D341Med (cell line): ENCODE measurements at regions not wholly inside any gene's neighbourhood (a gene's known extent, or its start where the extent isn't known, plus 50 kb on each side); places are given as distances from the start of the nearest gene placed in this dataset.

Source experiments
- DNase-seq: peaks from one replicate; pipeline ENCODE4 v3.0.0; 2012; ENCODE audit warnings: low spot score

GRCh38 chr2:22238967-22239366 lies 1115.2 kb downstream of the TDRD15 start:
- DNase-seq = no peak

DNA sequence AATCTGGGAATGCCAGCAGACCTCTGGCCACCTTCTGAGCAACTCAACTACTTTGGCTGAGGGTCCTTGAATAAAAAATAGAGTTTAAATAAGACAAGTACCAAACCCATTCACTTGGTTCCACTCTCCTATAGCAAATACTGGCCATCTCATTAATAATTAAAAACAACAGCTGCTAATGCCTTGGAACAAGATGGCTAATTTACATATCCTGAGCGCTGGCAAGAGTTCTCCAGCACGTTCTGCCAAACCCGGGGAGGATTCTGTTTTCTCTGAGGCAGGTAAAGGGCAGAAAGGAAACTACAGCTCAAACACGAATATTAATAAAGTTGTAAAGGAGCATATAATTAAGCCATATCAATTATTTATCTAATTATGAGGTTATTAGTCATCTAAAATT lies 1123.7 kb downstream of the TDRD15 start:
- no peak for DNase-seq

- no peak for DNase-seq
Measured at GRCh38 chr2:22248851-22249250, 1125.1 kb downstream of the TDRD15 start.

DNA sequence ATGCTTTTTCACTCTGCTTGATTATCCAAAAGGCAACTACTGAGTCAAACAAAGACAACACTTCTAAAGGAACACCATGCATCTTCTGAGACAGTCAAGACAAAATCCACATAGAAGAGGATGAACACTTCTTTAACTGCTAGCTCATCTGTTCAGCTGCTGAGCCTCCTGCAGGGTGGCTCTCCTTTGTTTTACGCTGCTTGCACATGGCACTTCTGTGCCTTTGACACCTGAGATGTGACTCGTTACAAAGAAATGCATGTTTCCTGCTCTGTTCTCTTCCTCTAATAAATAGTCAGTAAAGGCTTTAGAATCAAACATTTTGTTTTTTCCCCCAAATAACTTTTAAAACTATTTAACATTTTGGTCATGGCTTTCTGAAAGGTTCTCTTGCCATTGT lies 1129.4 kb downstream of the TDRD15 start:
- no peak for DNase-seq

DNA sequence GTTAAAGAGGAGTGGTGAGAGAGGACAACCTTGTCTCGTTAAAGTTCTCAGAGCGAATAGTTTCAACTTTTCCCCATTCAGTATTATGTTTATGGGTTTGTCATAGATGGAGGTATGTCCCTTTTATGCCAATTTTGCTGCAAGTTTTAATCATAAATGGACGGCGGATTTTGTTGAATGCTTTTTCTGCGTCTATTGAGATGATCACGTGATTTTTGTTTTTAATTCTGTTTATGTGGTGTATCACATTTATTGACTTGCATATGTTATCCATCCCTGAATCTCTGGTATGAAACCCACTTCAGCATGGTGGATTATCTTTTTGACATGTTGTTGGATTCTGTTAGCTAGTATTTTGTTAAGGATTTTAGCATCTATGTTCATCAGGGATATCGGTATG lies 1123.8 kb upstream of the KLHL29 start:
- no peak for DNase-seq

DNA sequence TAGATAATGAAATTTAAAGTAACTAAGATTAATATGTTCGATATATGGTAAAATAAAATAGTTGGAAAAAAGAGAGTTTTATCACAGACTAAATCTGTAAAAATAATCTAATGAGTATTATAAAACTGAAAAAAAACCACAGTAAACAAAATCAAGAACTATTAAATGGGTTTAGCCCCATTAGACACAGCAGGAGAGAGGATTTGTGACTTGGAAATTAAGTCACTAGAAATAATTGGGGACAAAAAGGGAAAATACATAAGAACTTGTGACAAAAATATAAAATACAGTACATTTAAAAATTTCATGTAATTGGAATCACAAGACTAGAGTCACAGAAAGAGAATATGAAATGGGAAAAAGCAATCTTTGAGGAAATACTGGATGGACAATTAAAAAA lies 1114.6 kb upstream of the KLHL29 start:
- no peak for DNase-seq

GRCh38 chr2:22273853-22274252 lies 1111.1 kb upstream of the KLHL29 start:
- no peak for DNase-seq

DNA sequence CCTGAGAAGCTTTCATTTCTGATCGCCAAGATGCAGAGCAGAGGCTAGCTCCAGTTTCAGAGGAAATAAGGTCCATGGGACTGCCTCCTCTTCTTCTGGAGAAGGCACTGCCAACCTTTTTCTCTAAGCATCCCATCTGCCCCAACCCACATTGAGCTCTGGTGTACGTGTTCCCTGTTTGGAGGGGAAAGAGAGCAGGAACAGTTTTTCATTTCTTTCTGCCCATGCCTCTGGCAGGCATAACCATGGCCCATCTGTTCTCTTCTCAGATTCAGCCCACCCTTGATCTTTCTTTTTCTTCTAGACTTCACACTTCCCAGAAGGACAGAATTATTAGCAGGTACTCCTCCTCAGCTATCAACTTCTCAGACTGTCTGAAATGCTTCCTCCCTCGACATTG lies 1110.3 kb upstream of the KLHL29 start:
- no peak for DNase-seq

- no peak for DNase-seq
Measured at GRCh38 chr2:22276696-22277095, 1108.3 kb upstream of the KLHL29 start.

GRCh38 chr2:22279541-22279940 lies 1105.4 kb upstream of the KLHL29 start:
- DNase-seq = no peak

DNA sequence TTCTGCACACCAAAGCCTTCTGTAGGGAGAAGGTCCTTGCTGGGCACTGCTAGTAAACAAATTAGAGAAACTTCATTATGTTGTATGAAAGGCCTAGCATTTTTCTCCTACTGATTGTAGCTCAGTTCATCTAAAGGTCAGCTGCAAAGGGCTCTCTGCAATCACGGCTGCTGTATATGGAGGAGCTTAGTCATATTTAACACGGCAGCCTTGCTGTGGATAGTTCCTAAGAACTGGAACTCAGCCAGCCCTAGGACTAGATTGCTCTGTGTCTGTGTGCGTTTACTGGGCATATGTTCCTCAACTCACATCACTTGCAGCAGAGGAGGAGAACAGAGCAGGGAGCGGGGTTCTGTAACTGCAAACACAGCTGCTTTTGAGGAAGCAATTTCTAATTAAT lies 1103.9 kb upstream of the KLHL29 start:
- no peak for DNase-seq

GRCh38 chr2:22282220-22282619 lies 1102.8 kb upstream of the KLHL29 start:
- no peak for DNase-seq

GRCh38 chr2:22282916-22283315 lies 1102.1 kb upstream of the KLHL29 start:
- DNase-seq = no peak

- no peak for DNase-seq
Measured at GRCh38 chr2:22283436-22283835, 1101.5 kb upstream of the KLHL29 start.

- DNase-seq = no peak
Measured at GRCh38 chr2:22290302-22290701, 1094.7 kb upstream of the KLHL29 start.

GRCh38 chr2:22290909-22291473 lies 1094.0 kb upstream of the KLHL29 start:
- DNase-seq = no peak

DNA sequence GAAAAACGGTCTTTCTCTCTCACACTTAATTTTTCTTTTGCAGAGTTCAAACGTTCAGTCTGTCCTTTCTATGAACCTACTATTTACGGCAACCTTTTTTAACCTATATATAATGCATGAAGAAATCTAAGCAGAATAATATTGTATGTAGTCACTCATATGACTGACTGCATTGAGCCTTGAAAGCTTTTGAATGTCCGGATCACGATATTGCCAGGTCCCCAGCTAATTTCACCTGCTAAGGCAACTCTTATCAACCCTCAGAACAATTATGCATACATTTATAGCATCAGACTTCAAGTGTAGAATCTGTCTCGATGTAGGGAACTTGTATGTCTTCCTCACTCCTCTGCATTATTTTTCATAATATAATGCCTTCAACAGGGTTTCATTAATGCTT lies 1083.8 kb upstream of the KLHL29 start:
- no peak for DNase-seq

GRCh38 chr2:22326250-22326649 lies 1058.7 kb upstream of the KLHL29 start:
- no peak for DNase-seq

DNA sequence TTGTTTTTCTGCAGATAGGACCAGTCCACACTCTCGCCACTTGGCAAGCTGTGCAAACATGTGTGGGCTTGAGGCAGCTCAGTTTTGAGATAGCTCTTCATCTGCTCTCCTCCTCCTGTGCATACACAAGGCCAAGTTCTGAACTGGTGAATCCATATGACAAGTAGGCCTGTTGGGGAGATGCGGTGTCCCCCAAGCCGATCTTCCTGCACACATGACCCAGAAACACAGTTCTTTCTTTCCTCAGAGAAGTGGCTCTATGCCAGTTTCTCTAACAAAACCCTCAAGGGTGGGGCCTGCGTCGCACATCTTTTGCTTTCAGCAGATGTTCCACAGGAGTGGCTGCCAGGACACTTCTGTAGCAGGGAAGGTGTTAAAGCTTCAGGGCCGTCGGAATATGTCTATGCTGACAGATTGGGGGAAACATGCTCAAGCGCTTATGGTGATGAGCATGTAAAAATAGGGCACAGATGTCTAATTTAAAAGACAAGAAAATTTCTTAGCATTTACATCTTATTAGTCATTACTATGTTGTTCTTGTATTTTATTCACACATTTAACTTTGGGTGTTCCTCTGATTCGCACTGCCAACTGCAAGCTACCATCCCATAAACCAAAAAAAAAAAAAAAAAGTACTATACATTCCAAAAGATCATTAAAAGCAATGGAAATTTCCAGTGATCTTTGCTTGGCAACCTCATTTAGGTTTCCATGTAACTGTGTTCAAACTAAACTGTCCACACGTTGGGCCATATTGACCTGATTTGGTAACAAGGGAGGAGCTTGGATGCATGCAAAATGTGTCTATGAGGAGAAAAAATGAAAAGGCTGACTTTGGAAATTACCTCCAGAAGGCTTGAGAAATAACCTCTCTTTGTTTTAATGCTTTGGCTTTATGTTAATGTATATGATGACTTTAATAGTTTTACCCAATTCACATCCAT lies 1055.5 kb upstream of the KLHL29 start:
- no peak for DNase-seq

DNA sequence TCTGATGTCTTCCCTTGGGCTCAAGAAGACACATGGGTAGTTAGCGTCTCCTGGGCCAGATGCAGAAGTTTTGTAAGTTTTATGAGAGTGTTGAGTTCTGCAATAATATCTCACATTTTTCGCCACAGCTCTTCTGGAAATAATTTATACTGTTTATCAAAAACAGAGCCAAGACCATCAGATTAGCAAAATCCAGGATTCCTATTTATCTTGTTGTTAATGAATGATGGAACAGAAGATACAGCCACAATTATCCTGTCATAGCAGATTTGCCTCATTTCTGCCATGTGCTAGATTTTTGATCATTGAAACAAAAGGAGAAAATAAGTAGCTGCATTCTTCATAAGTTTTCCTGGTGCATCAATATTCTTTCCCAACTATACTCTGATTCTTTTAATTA lies 1048.6 kb upstream of the KLHL29 start:
- DNase-seq = no peak

GRCh38 chr2:22340716-22341115 lies 1044.3 kb upstream of the KLHL29 start:
- DNase-seq = no peak

GRCh38 chr2:22347306-22347705 lies 1037.7 kb upstream of the KLHL29 start:
- DNase-seq = no peak

- no peak for DNase-seq
Measured at GRCh38 chr2:22350621-22351020, 1034.4 kb upstream of the KLHL29 start.
